HepG2 (cell line): ENCODE measurements at regions not wholly inside any gene's neighbourhood (a gene's known extent, or its start where the extent isn't known, plus 50 kb on each side); places are given as distances from the start of the nearest gene placed in this dataset.
A peak's percentile ranks its signal among the peaks of the same experiment; 100 is the strongest.

Source experiments
- ATAC-seq: fragments of 200-7000 bp; cut with Tn5 transposase; 3 replicates; pipeline ENCODE4 v1.9.1; 2020; ENCODE audit warnings: mild to moderate bottlenecking, moderate library complexity
- BruUV-seq: library from RNA; stranded (reverse); fragments of 400-500 nt; replicated peaks from 2 replicates; lab custom pipeline; 2021; lab: Mats Ljungman, UMichigan
- CTCF ChIA-PET: fragments of 300-600 bp; formaldehyde crosslinking; extraction: SDS; loops from one replicate; lab custom pipeline; 2021; ENCODE audit warnings: low total read pairs, inconsistent platforms, low intra/inter-chr PET ratio; lab: Yijun Ruan, JAX
- POLR2A ChIA-PET: fragments of 350-600 bp; sonication (Branson Sonifier 250); formaldehyde crosslinking; loops from one replicate; lab custom pipeline; 2020; ENCODE audit warnings: antibody characterized with exemption, inconsistent platforms; lab: Yijun Ruan, JAX
- DNase-seq: peaks from one replicate; pipeline ENCODE4 v3.0.0-alpha.2; 2015; ENCODE audit warnings: low spot score
- FAIRE-seq: peaks from 3 replicates; lab custom pipeline; 2011; peaks lifted over from hg19 to GRCh38; lab: Jason Lieb, UNC
- H2AFZ ChIP-seq: one replicate; pipeline ENCODE4 v1.6.1; 2011; ENCODE audit warnings: low read length, inconsistent platforms
- H3K27ac ChIP-seq: fragments of 300-600 bp; 3 replicates; pipeline ENCODE4 v1.8.0; 2011; ENCODE audit warnings: mixed run types, mild to moderate bottlenecking, mixed read lengths, low read length, inconsistent platforms; ENCODE audit not compliant: insufficient read depth; ENCODE audit errors: extremely low read length
- H3K27me3 ChIP-seq, 2 experiments: fragments of 200-600 bp in 1 of 2; 2 replicates in 1 of 2; 3 replicates in 1 of 2; pipeline versions ENCODE4 v1.6.0 to v1.8.0; 2011; ENCODE audit warnings: low read length in 2 of 2, mild to moderate bottlenecking in 2 of 2, moderate library complexity in 2 of 2, inconsistent platforms in 1 of 2; ENCODE audit not compliant: insufficient read depth in 2 of 2, control insufficient read depth in 1 of 2
- H3K36me3 ChIP-seq, 2 experiments: fragments of 200-600 bp in 1 of 2; replicated peaks in 1 of 2; 2 replicates in 1 of 2; 3 replicates in 1 of 2; pipeline versions ENCODE4 v1.5.1 to v1.8.0; 2011; ENCODE audit warnings: low read length in 2 of 2, inconsistent platforms in 1 of 2; ENCODE audit not compliant: insufficient read depth in 2 of 2, control insufficient read depth in 1 of 2
- H3K4me1 ChIP-seq: 2 replicates; pipeline ENCODE4 v1.5.1; 2012; ENCODE audit warnings: low read length, inconsistent platforms; ENCODE audit not compliant: insufficient read depth
- H3K4me2 ChIP-seq: 2 replicates; pipeline ENCODE4 v1.6.0; 2011; ENCODE audit warnings: low read depth, low read length, inconsistent platforms
- H3K4me3 ChIP-seq, 3 experiments: fragments of 200-600 bp in 1 of 3; sonication (generic), shearing (Covaris generic) in 1 of 3; replicated peaks in 1 of 3; 2 replicates each; pipeline ENCODE4 v1.5.1; 2011 to 2016; ENCODE audit warnings: low read length in 3 of 3, inconsistent platforms in 2 of 3, low read depth in 2 of 3, mild to moderate bottlenecking in 2 of 3, control low read depth in 1 of 3, mixed read lengths in 1 of 3; ENCODE audit not compliant: insufficient read depth in 1 of 3
- H3K79me2 ChIP-seq: one replicate; pipeline ENCODE4 v1.6.1; 2011; ENCODE audit warnings: low read length, inconsistent platforms; ENCODE audit not compliant: insufficient read depth
- H3K9ac ChIP-seq: 2 replicates; pipeline ENCODE4 v1.6.0; 2011; ENCODE audit warnings: mild to moderate bottlenecking, low read depth, low read length, inconsistent platforms; ENCODE audit not compliant: insufficient read depth
- H3K9me3 ChIP-seq: 2 replicates; pipeline ENCODE4 v1.5.1; 2012; ENCODE audit warnings: mild to moderate bottlenecking, low read length
- H4K20me1 ChIP-seq: 2 replicates; pipeline ENCODE4 v1.6.0; 2011; ENCODE audit warnings: inconsistent platforms, mild to moderate bottlenecking, low read length, moderate library complexity; ENCODE audit not compliant: insufficient read depth
- ATF1 ChIP-seq: IDR thresholded peaks from 2 replicates; pipeline ENCODE4 v1.6.1; 2016; ENCODE audit warnings: mild to moderate bottlenecking, control low read depth
- ELF4 ChIP-seq: sonication (generic); formaldehyde crosslinking; IDR thresholded peaks from 2 replicates; pipeline ENCODE4 v1.5.0; 2020; ENCODE audit warnings: missing genetic modification reagents, mild to moderate bottlenecking, moderate library complexity, borderline replicate concordance
- EP300 ChIP-seq, 3 experiments: sonication (generic) in 1 of 3; formaldehyde crosslinking in 1 of 3; IDR thresholded peaks; 2 replicates each; pipeline versions ENCODE4 v1.5.1 to v1.6.1; 2011 to 2020; ENCODE audit warnings: low read depth in 2 of 3, low read length in 2 of 3, borderline replicate concordance in 1 of 3, improper control_type of control experiment in 1 of 3, mild to moderate bottlenecking in 1 of 3, missing genetic modification reagents in 1 of 3, moderate library complexity in 1 of 3
- ESRRA ChIP-seq: sonication (generic); formaldehyde crosslinking; IDR thresholded peaks from 2 replicates; pipeline ENCODE4 v1.5.1; 2020; ENCODE audit warnings: mild to moderate bottlenecking, low read depth, missing genetic modification reagents
- FOSL2 ChIP-seq: sonication (generic); formaldehyde crosslinking; IDR thresholded peaks from 2 replicates; pipeline ENCODE4 v1.4.0; 2020; ENCODE audit warnings: missing genetic modification reagents
- FOXO1 ChIP-seq: sonication (generic); formaldehyde crosslinking; IDR thresholded peaks from 2 replicates; pipeline ENCODE4 v1.4.0; 2020; ENCODE audit warnings: missing genetic modification reagents
- GZF1 ChIP-seq: sonication (generic); formaldehyde crosslinking; IDR thresholded peaks from 2 replicates; pipeline ENCODE4 v1.5.1; 2020; ENCODE audit warnings: mild to moderate bottlenecking, missing genetic modification reagents
- HNF4A ChIP-seq: sonication (generic); formaldehyde crosslinking; IDR thresholded peaks from 2 replicates; pipeline ENCODE4 v1.4.0; 2020; ENCODE audit warnings: missing genetic modification reagents
- HNF4G ChIP-seq, 2 experiments: sonication (generic) in 1 of 2; formaldehyde crosslinking in 1 of 2; IDR thresholded peaks; 2 replicates each; pipeline versions ENCODE4 v1.4.0 to v1.6.1; 2011 to 2020; ENCODE audit warnings: borderline replicate concordance in 2 of 2, low read depth in 2 of 2, mild to moderate bottlenecking in 2 of 2, low read length in 1 of 2, missing genetic modification reagents in 1 of 2, moderate library complexity in 1 of 2
- LCORL ChIP-seq, 2 experiments: fragments of 450-650 bp in 1 of 2; sonication (generic) in 1 of 2; formaldehyde crosslinking in 1 of 2; IDR thresholded peaks; 2 replicates each; pipeline versions ENCODE4 v1.5.0 to v1.6.1; 2017 to 2020; ENCODE audit warnings: antibody characterized with exemption in 1 of 2, missing genetic modification reagents in 1 of 2
- MEIS1 ChIP-seq: sonication (generic); formaldehyde crosslinking; IDR thresholded peaks from 2 replicates; pipeline ENCODE4 v1.9.0; 2021; ENCODE audit warnings: mild to moderate bottlenecking, missing genetic modification reagents, moderate library complexity, borderline replicate concordance
- MTA1 ChIP-seq: sonication (generic); formaldehyde crosslinking; IDR thresholded peaks from 2 replicates; pipeline ENCODE4 v1.4.0; 2020; ENCODE audit warnings: missing genetic modification reagents, mild to moderate bottlenecking, borderline replicate concordance
- NFYB ChIP-seq: sonication (generic); formaldehyde crosslinking; IDR thresholded peaks from 2 replicates; pipeline ENCODE4 v1.4.0; 2020; ENCODE audit warnings: missing genetic modification reagents
- NR2C2 ChIP-seq: sonication (generic); formaldehyde crosslinking; IDR thresholded peaks from 2 replicates; pipeline ENCODE4 v1.4.0; 2020; ENCODE audit warnings: missing genetic modification reagents, mild to moderate bottlenecking, moderate library complexity, borderline replicate concordance
- NR2F1 ChIP-seq, 2 experiments: fragments of 450-650 bp in 1 of 2; formaldehyde crosslinking in 1 of 2; IDR thresholded peaks; 2 replicates each; pipeline versions ENCODE4 v1.5.0 to v1.6.1; 2016 to 2020; ENCODE audit warnings: mild to moderate bottlenecking in 1 of 2, missing compliant biosample characterization in 1 of 2, missing genetic modification reagents in 1 of 2, moderate library complexity in 1 of 2
- NR2F2 ChIP-seq: IDR thresholded peaks from 2 replicates; pipeline ENCODE4 v1.6.1; 2012; ENCODE audit warnings: low read depth, inconsistent platforms, borderline replicate concordance
- NR2F6 ChIP-seq, 2 experiments: IDR thresholded peaks; 2 replicates each; pipeline ENCODE4 v1.6.1; 2016; ENCODE audit warnings: antibody characterized with exemption in 1 of 2, mild to moderate bottlenecking in 1 of 2
- NRL ChIP-seq: sonication (generic); formaldehyde crosslinking; IDR thresholded peaks from 2 replicates; pipeline ENCODE4 v1.5.0; 2020; ENCODE audit warnings: missing genetic modification reagents, mild to moderate bottlenecking, moderate library complexity, borderline replicate concordance
- RARA ChIP-seq: IDR thresholded peaks from 2 replicates; pipeline ENCODE4 v1.6.1; 2016; ENCODE audit warnings: missing genetic modification reagents, missing compliant biosample characterization
- SRY ChIP-seq: sonication (generic); formaldehyde crosslinking; IDR thresholded peaks from 2 replicates; pipeline ENCODE4 v1.8.0; 2022; ENCODE audit warnings: mild to moderate bottlenecking, missing genetic modification reagents
- ZMYM4 ChIP-seq: sonication (generic); formaldehyde crosslinking; IDR thresholded peaks from 2 replicates; pipeline ENCODE4 v1.8.1; 2023; ENCODE audit warnings: mild to moderate bottlenecking, missing genetic modification reagents
- ZNF124 ChIP-seq: sonication (generic); formaldehyde crosslinking; IDR thresholded peaks from 2 replicates; pipeline ENCODE4 v1.4.0; 2020; ENCODE audit warnings: missing genetic modification reagents
- ZNF274 ChIP-seq: sonication (generic); formaldehyde crosslinking; IDR thresholded peaks from 2 replicates; pipeline ENCODE4 v1.5.1; 2020; ENCODE audit warnings: mild to moderate bottlenecking, missing genetic modification reagents
- ZNF292 ChIP-seq: sonication (generic); formaldehyde crosslinking; IDR thresholded peaks from 2 replicates; pipeline ENCODE4 v1.8.1; 2022; ENCODE audit warnings: mild to moderate bottlenecking, low read depth, missing genetic modification reagents, borderline replicate concordance
- WGBS: methylation state at CpG from one replicate; pipeline ENCODE4 v1.1.6; 2017; ENCODE audit warnings: low lambda C conversion rate; 5-methylcytosine and 5-hydroxymethylcytosine counted together
- in situ Hi-C: cut with HindIII; loops from 2 replicates; pipeline ENCODE4 v1.10.0; 2017; ENCODE audit warnings: low pct_unique_long_range_greater_than_20kb; ENCODE audit not compliant: extremely low pct_ligation_motif_present
- intact Hi-C: fragments of 100-400 bp; cut with micrococcal nuclease; formaldehyde crosslinking; loops from one replicate; pipeline ENCODE4 v1.10.0; 2022; ENCODE audit not compliant: unreplicated experiment

DNA sequence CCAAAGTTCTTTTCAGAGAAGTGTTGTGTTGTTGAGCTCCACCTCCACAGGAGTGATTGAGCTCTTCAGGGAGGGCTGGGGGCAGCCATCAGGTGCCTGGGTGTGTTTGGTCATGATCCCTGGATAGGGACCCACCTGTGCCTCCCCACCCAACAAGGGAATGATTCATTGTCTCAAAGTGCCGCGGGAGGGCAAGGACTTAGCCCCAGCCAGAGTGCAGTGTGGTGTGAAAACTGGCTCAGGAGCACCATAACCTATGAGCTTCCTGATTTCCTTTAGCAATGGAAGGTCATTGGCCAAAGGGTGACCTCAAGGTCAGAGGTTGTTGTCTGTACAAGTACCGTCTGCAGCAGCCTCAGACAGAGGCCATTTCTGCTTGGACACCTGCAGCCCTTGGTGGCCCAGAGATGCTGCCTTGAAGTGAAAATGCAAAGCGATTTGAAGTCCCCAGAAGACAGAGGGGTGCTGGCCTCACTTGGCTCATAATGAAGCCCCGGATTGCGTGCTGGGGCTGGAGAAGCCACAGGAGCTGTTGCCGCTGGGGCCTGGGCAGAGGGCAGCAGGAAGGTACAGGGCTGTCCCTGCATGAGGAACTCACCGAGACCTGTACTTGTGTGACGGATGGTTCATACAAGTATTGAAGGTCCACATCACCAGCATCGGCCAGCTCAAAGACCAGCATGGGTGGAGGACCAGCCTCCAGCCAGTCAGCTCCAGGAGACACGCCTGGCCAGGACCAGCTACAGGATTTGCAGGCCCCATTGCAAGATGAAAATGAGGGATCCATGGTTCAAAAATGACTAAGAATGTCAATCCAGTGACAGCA lies 100.6 kb upstream of the DUSP22 start:
- intact Hi-C loops = no loop called here
- TF ChIP-seq NRL (CRISPR knock-in tag) (0 out of 2 replicates have a peak, but pooled peaks have one; percentile 30), RARA (CRISPR knock-in tag) (0 out of 2 replicates have a peak, but pooled peaks have one; percentile 33), NR2F1 (CRISPR knock-in tag; IDR thresholded peaks at IDR 0.05) (peak; percentile 36 to 57; a peak in 1 of 4 replicates), NR2F6 (IDR thresholded peaks at IDR 0.05) (peak; percentile 75), NR2F6 (CRISPR knock-in tag; IDR thresholded peaks at IDR 0.05) (peak; percentile 48; the same call in 1 of the 2 replicates), ZNF124 (no peak), ATF1 (CRISPR knock-in tag) (no peak), SRY (CRISPR knock-in tag) (no peak), ZMYM4 (CRISPR knock-in tag) (peak; percentile 46; the same call in 1 of the 2 replicates), NR2F2 (0 out of 2 replicates have a peak, but pooled peaks have one; percentile 53), ESRRA (CRISPR knock-in tag) (peak; percentile 59; the same call in 1 of the 2 replicates), NR2C2 (CRISPR knock-in tag) (peak; percentile 78), FOSL2 (CRISPR knock-in tag) (peak; percentile 50; the same call in 1 of the 2 replicates), GZF1 (CRISPR knock-in tag) (no peak), ZNF292 (peak; percentile 32; the same call in 1 of the 2 replicates), ELF4 (CRISPR knock-in tag) (no peak), FOXO1 (CRISPR knock-in tag) (no peak), MTA1 (CRISPR knock-in tag) (peak; percentile 62; the same call in 1 of the 2 replicates), LCORL (IDR thresholded peaks at IDR 0.05) (no peak), LCORL (CRISPR knock-in tag; IDR thresholded peaks at IDR 0.05) (0 out of 2 replicates have a peak, but pooled peaks have one; percentile 25), EP300 (IDR thresholded peaks at IDR 0.05; ENCODE audit: low read depth in 2 of 2, low read length in 2 of 2) (0 out of 4 replicates have a peak, but pooled peaks of 1 of the 2 experiments have one; percentile 24), EP300 (CRISPR knock-in tag; IDR thresholded peaks at IDR 0.05; ENCODE audit: borderline replicate concordance) (no peak), HNF4G (IDR thresholded peaks at IDR 0.05; ENCODE audit: borderline replicate concordance, low read depth, low read length) (0 out of 2 replicates have a peak, but pooled peaks have one; percentile 33), HNF4G (CRISPR knock-in tag; IDR thresholded peaks at IDR 0.05; ENCODE audit: borderline replicate concordance, low read depth) (no peak), NFYB (CRISPR knock-in tag) (peak; percentile 54), ZNF274 (CRISPR knock-in tag) (peak; percentile 27; the same call in 1 of the 2 replicates), MEIS1 (CRISPR knock-in tag) (no peak), HNF4A (CRISPR knock-in tag) (peak; percentile 60)

More for the DNA sequence above, 100.6 kb upstream of the DUSP22 start:
- Histone ChIP-seq H2AFZ (no peak overlapping the region), H4K20me1 (no peaks in the 10 kb centered on the region), H3K4me1 (peaks cover 42% of the 10 kb centered on the region), H3K4me3 (no peak overlapping the region), H3K27ac (no peak overlapping the region), H3K9me3 (no peaks in the 10 kb centered on the region), H3K36me3 (no peaks in the 10 kb centered on the region), H3K9ac (no peak overlapping the region), H3K79me2 (no peaks in the 10 kb centered on the region), H3K27me3 (no peaks in the 10 kb centered on the region; a peak in 1 of 5 replicates), H3K4me2 (peak overlapping the region; percentile 28; the same call in 1 of the 2 replicates)
- CTCF ChIA-PET = interaction anchor here (4.3 kb wide), 1 partner anchor 217 kb away, joined by 58 read pairs; no protein-coding TSS in a partner anchor
- POLR2A ChIA-PET = interaction anchor here (0.6 to 1.2 kb wide), 3 partner anchors 27 to 35 kb away, joined by 3 to 4 read pairs (median 3); no protein-coding TSS in a partner anchor
- no peak for FAIRE-seq
- WGBS = 37% methylated on average over 10 of the region's 11 CpGs
- in situ Hi-C loops = no loop called here
- ATAC-seq = peak; percentile 3; the same call in 1 of the 3 replicates
- no peak for DNase-seq
- no TSS peak for BruUV-seq
